GM12865 (cell line): ENCODE measurements at regions not wholly inside any gene's neighbourhood (a gene's known extent, or its start where the extent isn't known, plus 50 kb on each side); places are given as distances from the start of the nearest gene placed in this dataset.
"Not testable (repeated sequence)": the region's sequence is repeated elsewhere in the genome, so short reads cannot be mapped to it uniquely, and the experiment has no call there.

Source experiments
- DNase-seq: peaks from one replicate; pipeline ENCODE4 v3.0.0; 2010; ENCODE audit warnings: low read depth
- H3K4me3 ChIP-seq: 2 replicates; pipeline ENCODE4 v1.5.1; 2011; ENCODE audit warnings: mild to moderate bottlenecking, low read depth, low read length, control low read depth
- CTCF ChIP-seq: IDR thresholded peaks from 2 replicates; pipeline ENCODE4 v1.5.1; 2011; ENCODE audit warnings: low read length, control low read depth, low read depth, inconsistent platforms; ENCODE audit not compliant: insufficient read depth; ENCODE audit errors: missing control alignments

GRCh38 chr3:8312685-8313084 lies 188.9 kb upstream of the LMCD1 start:
- no peak for TF ChIP-seq CTCF
- H3K4me3 ChIP-seq = no peak overlapping the region
- no peak for DNase-seq

- H3K4me3 ChIP-seq = no peak overlapping the region
- no peak for DNase-seq
- no peak for TF ChIP-seq CTCF
Observed at GRCh38 chr3:8313560-8314267, 187.9 kb upstream of the LMCD1 start.

GRCh38 chr3:8315526-8315925 lies 186.1 kb upstream of the LMCD1 start:
- not testable (repeated sequence) for DNase-seq, H3K4me3 ChIP-seq

GRCh38 chr3:8317661-8318649 lies 183.7 kb upstream of the LMCD1 start:
- H3K4me3 ChIP-seq = no peak overlapping the region
- TF ChIP-seq CTCF = no peak
- no peak for DNase-seq

- no peak for DNase-seq
- H3K4me3 ChIP-seq = no peak overlapping the region
- TF ChIP-seq CTCF = no peak
Observed at GRCh38 chr3:8319935-8320634, 181.5 kb upstream of the LMCD1 start.

- no peak overlapping the region for H3K4me3 ChIP-seq
- no peak for DNase-seq
- no peak for TF ChIP-seq CTCF
Observed at GRCh38 chr3:8320711-8321458, 180.7 kb upstream of the LMCD1 start.
